Mucosa of stomach (tissue), 1 donor: ENCODE measurements at regions not wholly inside any gene's neighbourhood (a gene's known extent, or its start where the extent isn't known, plus 50 kb on each side); places are given as distances from the start of the nearest gene placed in this dataset.

Source experiments
- H3K27me3 ChIP-seq: one replicate; pipeline ENCODE4 v1.7.0; 2013; ENCODE audit warnings: mild to moderate bottlenecking, low read length; ENCODE audit not compliant: control insufficient read depth, insufficient read depth
- H3K36me3 ChIP-seq: one replicate; pipeline ENCODE4 v1.7.0; 2013; ENCODE audit warnings: low read length; ENCODE audit not compliant: control insufficient read depth, insufficient read depth
- H3K4me1 ChIP-seq: one replicate; pipeline ENCODE4 v1.7.0; 2013; ENCODE audit warnings: mild to moderate bottlenecking, low read length; ENCODE audit not compliant: control insufficient read depth, insufficient read depth
- H3K4me3 ChIP-seq: one replicate; pipeline ENCODE4 v1.7.0; 2013; ENCODE audit warnings: low read length
- H3K9ac ChIP-seq: one replicate; pipeline ENCODE4 v1.7.0; 2013; ENCODE audit warnings: mild to moderate bottlenecking, low read length, moderate library complexity
- H3K9me3 ChIP-seq: one replicate; pipeline ENCODE4 v1.7.0; 2013; ENCODE audit warnings: mild to moderate bottlenecking, low read length, moderate library complexity; ENCODE audit not compliant: control insufficient read depth
- donor health status: Pancreatic carcinoma.

- Histone ChIP-seq H3K27me3 (no peaks in the 10 kb centered on the region), H3K9me3 (no peaks in the 10 kb centered on the region), H3K36me3 (no peaks in the 10 kb centered on the region), H3K9ac (no peak overlapping the region), H3K4me3 (no peak overlapping the region), H3K4me1 (no peaks in the 10 kb centered on the region)
Observed at GRCh38 chr9:19975499-19975898, 186.7 kb upstream of the SLC24A2 start.

- no peak overlapping the region for H3K9ac ChIP-seq
- H3K36me3 ChIP-seq: no peaks in the 10 kb centered on the region
- H3K9me3 ChIP-seq: no peaks in the 10 kb centered on the region
- H3K4me3 ChIP-seq: no peak overlapping the region
- no peaks in the 10 kb centered on the region for H3K4me1 ChIP-seq
- no peaks in the 10 kb centered on the region for H3K27me3 ChIP-seq
Observed at GRCh38 chr9:19969721-19970120, 180.9 kb upstream of the SLC24A2 start.

DNA sequence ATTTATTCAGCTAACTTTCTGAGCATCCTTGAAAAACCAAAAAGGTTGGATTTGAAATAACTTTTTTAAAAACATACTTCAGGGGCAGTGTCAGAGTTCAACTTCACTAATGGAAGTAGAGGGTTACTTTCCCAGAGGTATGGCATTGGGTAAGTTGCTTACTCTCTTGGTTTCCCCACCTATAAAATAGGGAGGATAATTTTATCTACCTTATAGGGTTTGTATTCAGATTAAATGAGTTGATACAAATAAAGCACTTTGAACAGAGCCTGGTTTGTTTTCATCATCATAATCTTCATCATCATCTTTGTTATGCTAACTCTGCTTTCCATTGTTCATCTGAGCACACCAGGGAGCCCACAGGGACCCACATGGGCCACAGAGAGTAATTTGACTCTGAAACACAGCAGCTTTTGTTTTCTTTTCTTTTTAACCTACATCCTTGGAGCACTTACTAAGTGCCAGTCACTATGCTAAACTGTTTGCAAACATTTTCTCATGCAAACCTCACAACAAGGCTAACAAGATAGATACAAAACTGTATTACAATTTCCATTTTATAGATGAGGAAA lies 179.1 kb upstream of the SLC24A2 start:
- H3K4me3 ChIP-seq: no peak overlapping the region
- no peaks in the 10 kb centered on the region for H3K4me1 ChIP-seq
- no peaks in the 10 kb centered on the region for H3K9me3 ChIP-seq
- no peak overlapping the region for H3K9ac ChIP-seq
- H3K27me3 ChIP-seq: no peaks in the 10 kb centered on the region
- no peaks in the 10 kb centered on the region for H3K36me3 ChIP-seq

GRCh38 chr9:19967216-19967887 lies 178.5 kb upstream of the SLC24A2 start:
- Histone ChIP-seq H3K27me3 (no peaks in the 10 kb centered on the region), H3K9me3 (no peaks in the 10 kb centered on the region), H3K4me1 (no peaks in the 10 kb centered on the region), H3K36me3 (no peaks in the 10 kb centered on the region), H3K4me3 (no peak overlapping the region), H3K9ac (no peak overlapping the region)

GRCh38 chr9:19965336-19965735 lies 176.5 kb upstream of the SLC24A2 start:
- Histone ChIP-seq H3K9me3 (no peaks in the 10 kb centered on the region), H3K36me3 (no peaks in the 10 kb centered on the region), H3K4me1 (no peaks in the 10 kb centered on the region), H3K4me3 (no peak overlapping the region), H3K9ac (no peak overlapping the region), H3K27me3 (no peaks in the 10 kb centered on the region)

GRCh38 chr9:19947996-19948395 lies 159.2 kb upstream of the SLC24A2 start:
- Histone ChIP-seq H3K9ac (no peak overlapping the region), H3K4me1 (no peaks in the 10 kb centered on the region), H3K27me3 (no peaks in the 10 kb centered on the region), H3K36me3 (no peaks in the 10 kb centered on the region), H3K4me3 (no peak overlapping the region), H3K9me3 (no peaks in the 10 kb centered on the region)

- no peaks in the 10 kb centered on the region for H3K27me3 ChIP-seq
- no peaks in the 10 kb centered on the region for H3K4me1 ChIP-seq
- no peak overlapping the region for H3K9ac ChIP-seq
- no peaks in the 10 kb centered on the region for H3K9me3 ChIP-seq
- no peaks in the 10 kb centered on the region for H3K36me3 ChIP-seq
- no peak overlapping the region for H3K4me3 ChIP-seq
Observed at GRCh38 chr9:19946441-19947109, 157.7 kb upstream of the SLC24A2 start.

GRCh38 chr9:19941874-19942273 lies 153.0 kb upstream of the SLC24A2 start:
- Histone ChIP-seq H3K4me1 (no peaks in the 10 kb centered on the region), H3K9me3 (no peaks in the 10 kb centered on the region), H3K27me3 (no peaks in the 10 kb centered on the region), H3K4me3 (no peak overlapping the region), H3K36me3 (no peaks in the 10 kb centered on the region), H3K9ac (no peak overlapping the region)

DNA sequence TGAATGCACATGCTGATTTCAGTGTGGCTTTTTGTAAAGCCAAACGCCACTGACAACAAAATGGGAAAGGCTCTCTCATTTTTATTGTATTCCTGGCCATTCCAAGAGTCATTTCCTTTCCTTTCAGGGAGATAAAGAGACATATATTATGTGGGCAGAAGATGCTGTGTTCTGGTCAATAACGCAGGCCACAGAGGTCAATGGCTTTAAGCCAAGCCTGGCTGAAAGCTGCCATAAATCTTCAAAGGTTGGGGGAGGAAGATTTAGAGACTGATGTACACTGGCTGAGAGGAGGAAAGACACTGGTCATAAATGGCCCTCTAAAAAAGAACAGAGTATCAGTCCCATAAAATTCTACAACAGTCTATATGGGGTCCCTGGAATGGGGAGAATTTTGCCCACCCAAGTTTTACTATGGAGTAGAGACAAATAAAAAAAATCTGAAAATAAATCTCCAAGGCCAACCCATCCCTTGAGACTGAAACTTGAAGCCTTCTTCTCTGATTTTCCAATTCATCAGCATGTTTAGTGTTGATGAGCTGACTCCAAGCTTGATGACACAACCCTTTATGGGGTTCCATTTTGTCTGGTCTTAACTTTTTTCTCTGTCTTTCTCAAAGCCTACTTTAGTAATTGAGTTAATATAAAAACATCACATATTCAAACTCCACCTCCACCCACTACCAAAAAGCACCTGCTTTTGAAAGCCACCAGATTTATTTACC lies 152.1 kb upstream of the SLC24A2 start:
- Histone ChIP-seq H3K9ac (no peak overlapping the region), H3K27me3 (no peaks in the 10 kb centered on the region), H3K9me3 (no peaks in the 10 kb centered on the region), H3K36me3 (no peaks in the 10 kb centered on the region), H3K4me1 (no peaks in the 10 kb centered on the region), H3K4me3 (no peak overlapping the region)

- no peaks in the 10 kb centered on the region for H3K9me3 ChIP-seq
- H3K4me1 ChIP-seq: no peaks in the 10 kb centered on the region
- H3K4me3 ChIP-seq: no peak overlapping the region
- H3K27me3 ChIP-seq: no peaks in the 10 kb centered on the region
- H3K36me3 ChIP-seq: no peaks in the 10 kb centered on the region
- no peak overlapping the region for H3K9ac ChIP-seq
Observed at GRCh38 chr9:19939734-19940278, 151.0 kb upstream of the SLC24A2 start.

GRCh38 chr9:19938990-19939733 lies 150.3 kb upstream of the SLC24A2 start:
- no peaks in the 10 kb centered on the region for H3K9me3 ChIP-seq

More at GRCh38 chr9:19938990-19939733, 150.3 kb upstream of the SLC24A2 start:
- no peaks in the 10 kb centered on the region for H3K27me3 ChIP-seq
- H3K9ac ChIP-seq: no peak overlapping the region
- H3K4me3 ChIP-seq: no peak overlapping the region
- no peaks in the 10 kb centered on the region for H3K36me3 ChIP-seq
- no peaks in the 10 kb centered on the region for H3K4me1 ChIP-seq
